ENCODE measurements at regions not wholly inside any gene's neighbourhood (a gene's known extent, or its start where the extent isn't known, plus 50 kb on each side); places are given as distances from the start of the nearest gene placed in this dataset.

DNA sequence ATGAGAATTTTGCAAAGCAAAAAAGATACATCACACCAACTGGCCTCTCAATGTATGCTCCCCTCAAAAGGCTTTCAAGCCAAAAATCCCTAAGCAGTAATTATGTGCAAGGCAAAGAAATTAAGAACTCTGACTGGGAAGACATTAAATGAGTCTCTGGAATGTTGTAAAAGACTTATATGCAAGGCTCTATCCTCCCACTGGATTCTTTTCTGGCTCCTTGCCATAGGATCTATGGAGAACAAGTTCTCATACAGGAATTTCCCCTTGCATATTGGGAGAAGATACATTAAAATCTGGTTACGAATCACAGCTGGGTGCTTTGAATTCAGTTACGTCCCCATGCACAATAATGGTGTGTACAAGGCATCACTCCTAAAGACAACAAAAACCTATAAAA, 73.4 kb upstream of the ATL2 start:
- no peak for DNase-seq (ENCODE audit: low spot score)

GRCh38 chr2:38448692-38449410, 71.8 kb upstream of the ATL2 start:
- no peak for DNase-seq (ENCODE audit: low spot score)

DNA sequence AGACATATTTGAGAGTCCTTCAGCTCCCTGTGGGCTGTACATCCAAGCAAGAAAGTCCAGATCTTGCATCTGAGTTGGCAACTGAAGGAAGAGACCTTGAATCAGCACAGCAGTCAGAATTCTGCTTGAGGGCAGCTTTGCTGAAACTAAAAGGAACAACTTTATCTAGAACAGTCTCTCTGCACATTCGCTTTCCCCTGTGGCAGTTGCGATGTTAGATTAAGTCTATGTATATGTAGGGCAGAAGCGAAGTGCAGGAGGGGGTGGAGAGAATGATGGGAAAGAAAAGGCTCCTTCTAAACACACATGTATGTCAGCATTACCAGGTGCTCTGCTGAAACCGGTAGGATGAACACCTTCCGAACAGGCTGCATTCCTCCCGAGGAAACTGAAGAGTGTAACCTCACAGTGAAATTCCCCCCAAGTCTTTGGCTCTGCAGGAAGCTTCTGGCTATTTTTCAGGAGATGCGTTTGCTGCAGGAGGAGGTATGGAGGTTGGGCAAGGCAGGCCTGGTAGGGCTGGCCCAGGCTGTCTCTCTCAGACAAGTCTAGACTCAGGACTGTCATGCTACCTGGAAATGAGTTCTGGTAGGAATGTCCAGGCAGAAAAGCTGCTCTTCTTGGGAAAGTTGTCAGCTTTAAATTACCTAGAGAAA, 70.0 kb upstream of the ATL2 start:
- no peak for DNase-seq (ENCODE audit: low spot score)

DNA sequence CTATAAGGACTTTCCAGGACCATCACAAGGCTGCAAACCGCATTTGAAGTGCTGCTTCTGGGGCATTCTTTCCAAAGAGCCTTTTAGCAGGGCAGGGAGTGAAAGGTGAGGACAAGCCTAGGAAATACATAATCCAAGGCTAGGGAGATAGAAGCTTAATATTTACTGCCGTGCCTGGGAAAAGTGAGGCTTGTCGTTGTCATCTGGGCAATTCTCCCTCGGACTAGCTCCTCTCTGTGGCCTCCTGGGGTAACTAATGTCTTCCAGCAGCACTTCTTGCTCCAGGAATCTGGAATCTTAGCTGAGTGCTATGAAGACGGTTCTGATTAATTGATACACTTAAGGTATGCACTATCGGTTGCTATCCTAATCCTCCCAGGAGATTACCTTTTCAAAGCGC, 69.3 kb upstream of the ATL2 start:
- DNase-seq (ENCODE audit: low spot score), result no peak

DNA sequence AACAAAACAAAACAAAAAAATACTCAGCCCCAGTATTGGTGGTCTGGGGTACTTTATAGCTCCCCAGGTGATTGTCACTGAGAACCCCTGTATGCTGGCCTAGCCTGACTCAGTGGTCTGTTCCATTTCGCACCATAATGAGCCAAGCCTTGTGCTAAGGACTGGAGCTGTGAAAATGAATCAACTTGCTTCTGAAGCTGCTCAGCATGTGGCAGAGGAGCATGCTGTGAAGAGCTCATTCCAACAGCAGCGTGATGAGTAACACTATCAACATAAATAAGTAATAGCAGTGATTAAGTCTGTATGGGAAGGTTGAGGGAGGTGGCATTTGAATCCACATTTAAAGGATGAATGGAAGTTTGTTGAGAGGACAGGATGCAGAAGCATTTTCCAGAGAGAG, 67.2 kb upstream of the ATL2 start:
- no peak for DNase-seq (ENCODE audit: low spot score)

DNA sequence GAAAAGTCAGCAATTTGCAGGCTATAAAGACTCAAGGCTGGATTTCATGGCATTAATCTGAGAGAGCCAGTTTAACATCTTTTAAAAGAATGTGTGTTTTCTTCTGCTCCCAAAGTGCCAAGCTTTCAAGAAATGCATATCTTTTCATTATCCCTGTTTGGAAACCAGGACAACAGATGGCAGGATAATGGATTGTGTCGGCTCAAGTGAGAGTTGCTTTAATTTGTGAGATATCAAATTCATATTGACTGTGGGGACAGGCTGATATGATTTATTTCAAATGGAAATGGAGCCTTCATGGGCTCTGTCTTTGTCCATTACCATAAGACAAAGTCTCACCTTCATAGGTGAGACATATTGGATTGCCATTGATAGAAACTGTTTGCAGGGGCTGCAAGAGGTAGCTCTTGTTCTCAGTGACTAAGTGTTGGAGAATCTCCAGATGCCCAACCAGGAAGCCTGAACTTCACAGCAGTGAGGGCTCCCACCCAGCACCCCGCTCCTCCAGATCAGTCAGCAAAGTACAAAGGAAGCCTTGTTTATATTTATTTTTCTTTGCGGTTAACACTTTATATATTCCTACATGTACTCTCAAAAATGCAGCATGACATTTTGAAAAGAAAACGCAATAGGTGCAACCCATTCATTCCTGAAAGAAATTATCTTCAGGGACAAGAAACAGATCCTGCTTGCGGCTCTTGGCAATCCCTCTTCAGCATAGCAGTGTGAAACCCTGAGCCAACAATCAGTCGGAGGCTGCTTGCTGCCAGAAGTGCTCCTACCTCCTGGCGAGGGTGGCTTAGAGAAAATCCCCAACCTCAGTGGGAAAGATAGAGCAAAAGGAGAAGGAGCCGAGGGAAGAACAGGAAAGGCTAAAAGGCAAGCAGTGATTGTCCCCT, 65.8 kb upstream of the ATL2 start:
- DNase-seq (ENCODE audit: low spot score), result no peak

DNA sequence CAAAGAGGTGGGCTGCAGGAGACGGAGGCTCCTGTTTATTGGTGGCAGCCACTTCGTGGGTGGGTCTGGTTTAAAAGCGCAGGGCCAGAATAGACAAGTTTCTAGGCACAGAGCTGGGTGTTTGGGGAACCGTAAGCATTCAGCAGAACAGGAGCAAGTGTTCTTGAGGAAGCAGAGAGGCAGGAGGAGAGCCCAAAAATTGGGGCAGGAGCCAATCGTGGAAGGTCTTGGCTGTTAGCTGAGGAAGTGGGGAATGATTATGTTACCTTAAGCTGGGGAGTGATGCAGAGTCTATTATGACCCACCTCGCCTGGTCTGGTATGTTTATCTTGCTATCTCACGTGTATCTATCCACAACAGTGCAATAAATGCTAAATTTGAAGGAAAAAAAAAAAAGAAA, 64.3 kb upstream of the ATL2 start:
- no peak for DNase-seq (ENCODE audit: low spot score)

DNA sequence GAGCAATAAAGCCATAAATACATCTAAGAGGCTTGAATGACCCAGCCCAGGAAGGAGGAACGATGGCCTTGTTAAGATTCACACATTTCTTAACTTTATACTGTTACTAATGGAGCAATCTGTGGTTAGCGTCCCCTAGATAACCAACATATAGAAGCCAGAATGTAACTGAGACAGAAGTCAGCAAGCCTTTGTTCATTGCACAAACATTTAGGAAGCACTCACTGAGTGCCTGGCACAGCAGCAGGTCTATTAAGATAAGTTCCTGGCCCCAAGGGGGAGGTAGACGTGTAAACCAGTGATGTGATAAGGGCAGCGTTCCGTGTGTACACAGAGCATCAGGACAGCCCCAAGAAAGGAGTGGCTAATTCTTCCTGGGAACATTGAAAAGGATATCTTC, 63.6 kb upstream of the ATL2 start:
- DNase-seq (ENCODE audit: low spot score), result no peak

DNA sequence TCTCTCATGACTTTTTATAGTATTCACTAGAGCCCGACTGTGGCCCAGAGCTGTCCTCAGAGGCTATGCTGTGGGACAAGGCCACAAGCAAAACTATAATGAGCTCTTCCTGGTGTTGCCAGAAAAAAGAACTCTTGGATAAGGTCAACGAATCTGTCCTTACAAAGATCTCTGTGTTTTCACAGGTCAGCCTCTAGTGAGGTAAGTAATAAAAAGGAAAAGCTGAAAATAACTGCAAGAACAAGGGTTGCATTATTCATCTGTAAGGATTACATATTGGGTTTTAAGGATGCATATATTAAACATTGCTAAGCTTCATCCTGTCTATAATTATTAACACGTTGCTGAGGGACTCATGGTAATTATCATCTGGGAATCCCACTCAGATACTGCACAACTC, 62.8 kb upstream of the ATL2 start:
- no peak for DNase-seq (ENCODE audit: low spot score)

DNA sequence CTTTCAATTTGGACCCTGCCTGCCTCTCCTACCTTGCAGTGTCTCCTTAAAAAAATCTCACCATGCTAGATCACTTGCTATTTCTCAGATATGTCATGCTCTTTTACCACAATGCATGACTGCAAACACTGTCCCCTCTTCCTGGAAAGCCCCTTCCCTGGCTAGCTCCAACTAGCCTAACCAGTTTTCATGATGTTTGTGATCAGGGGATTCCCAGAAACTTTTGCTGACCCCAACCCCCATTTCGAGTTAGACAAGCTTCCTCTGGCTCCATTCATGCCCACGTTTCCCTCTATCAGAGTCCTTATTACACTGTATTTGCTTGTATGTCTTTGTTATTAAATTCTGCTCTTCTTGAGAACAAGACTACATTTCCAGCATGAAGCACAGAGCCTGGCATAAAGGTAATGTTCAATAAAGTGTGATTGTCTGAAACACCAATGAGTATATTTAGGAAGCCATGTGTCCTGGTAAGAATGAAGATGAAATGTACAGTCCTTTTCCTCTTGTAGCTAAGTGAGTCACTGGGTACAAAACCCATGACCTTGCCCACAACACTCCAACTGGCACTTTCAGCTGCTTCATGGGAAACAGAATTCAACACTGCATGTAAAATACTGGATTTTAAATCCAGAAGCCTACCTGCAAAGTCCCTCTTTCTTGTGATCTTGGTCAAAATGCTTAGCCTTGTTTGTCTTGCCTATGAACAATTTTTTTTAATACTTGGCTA, 62.0 kb upstream of the ATL2 start:
- DNase-seq (ENCODE audit: low spot score), result no peak

DNA sequence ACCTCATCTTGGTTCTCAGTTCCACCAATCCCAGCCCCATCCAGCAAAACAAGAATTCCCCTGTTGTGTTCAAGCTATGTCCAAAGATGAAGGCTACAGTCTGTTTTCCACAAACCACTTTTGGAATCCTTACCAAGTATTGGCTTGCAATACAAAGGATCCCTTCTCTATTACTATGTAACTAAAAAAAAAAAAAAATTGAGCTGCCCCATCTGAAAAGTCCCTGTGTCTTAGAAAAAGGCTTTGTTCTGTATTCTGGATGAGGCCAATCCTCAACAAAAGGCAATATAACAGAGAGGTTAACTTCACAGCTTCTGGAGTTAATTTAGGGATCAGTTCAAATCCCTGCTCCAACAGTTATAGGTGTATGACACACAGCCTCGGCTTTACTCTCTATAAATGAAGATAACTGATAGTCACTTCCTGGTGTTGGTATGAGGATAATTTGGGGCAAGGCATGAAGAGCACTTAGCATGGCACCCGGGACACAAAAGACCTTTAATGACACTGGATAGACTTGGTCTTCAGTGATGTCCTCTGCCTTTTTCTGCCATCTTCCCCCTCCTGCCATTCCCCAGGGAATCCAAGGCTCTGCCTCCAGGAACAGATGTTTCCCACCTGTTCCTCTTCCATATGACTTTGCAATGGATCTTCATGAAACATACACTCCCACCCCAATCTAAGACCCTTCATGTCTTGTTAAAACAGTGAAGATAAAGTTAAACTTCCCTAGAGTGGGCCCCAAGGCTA, 61.2 kb upstream of the ATL2 start:
- no peak for DNase-seq (ENCODE audit: low spot score)

- DNase-seq (ENCODE audit: low spot score), result no peak
Observed at GRCh38 chr2:38436227-38436664, 59.2 kb upstream of the ATL2 start.

- DNase-seq (ENCODE audit: low spot score), result no peak
Observed at GRCh38 chr2:38435775-38436174, 58.7 kb upstream of the ATL2 start.

DNA sequence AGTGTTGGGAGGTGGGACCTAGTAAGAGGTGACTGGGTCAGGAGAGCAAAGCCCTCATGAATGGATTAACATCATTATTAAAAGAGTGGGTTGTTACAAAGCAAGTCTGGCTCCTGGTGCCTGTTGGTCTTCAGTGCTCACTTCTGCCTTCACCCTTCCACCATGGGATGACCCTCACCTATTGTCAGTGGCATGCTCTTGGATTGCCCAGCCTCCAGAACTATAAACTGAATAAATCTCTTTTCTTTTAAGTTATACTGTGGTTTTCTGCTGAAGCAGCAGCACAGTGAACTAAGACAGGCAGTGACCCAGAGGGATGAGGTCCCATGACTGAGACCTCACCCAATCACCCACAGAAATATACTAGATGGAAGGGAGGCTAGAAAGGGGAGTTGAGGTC, 57.5 kb upstream of the ATL2 start:
- no peak for DNase-seq (ENCODE audit: low spot score)

DNA sequence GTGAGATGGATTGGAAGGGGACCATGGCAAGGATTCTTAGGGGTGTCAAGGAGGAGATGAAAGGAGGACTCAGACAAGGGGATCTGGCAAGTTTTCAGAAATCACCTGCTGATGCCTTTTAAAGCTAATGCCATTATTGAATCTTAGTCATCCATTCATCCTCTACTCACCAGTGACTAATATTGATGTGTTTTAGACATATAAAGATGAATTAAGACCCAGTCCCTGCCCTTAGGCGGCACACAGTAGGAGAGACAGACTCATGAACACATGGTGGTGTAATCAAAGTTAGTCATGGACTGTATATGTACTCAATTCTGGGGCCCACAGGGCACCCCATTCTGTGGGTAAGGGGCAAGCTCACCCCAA, 56.5 kb upstream of the ATL2 start:
- DNase-seq (ENCODE audit: low spot score), result no peak

- DNase-seq (ENCODE audit: low spot score), result no peak
Observed at GRCh38 chr2:38432820-38433606, 55.9 kb upstream of the ATL2 start.

DNA sequence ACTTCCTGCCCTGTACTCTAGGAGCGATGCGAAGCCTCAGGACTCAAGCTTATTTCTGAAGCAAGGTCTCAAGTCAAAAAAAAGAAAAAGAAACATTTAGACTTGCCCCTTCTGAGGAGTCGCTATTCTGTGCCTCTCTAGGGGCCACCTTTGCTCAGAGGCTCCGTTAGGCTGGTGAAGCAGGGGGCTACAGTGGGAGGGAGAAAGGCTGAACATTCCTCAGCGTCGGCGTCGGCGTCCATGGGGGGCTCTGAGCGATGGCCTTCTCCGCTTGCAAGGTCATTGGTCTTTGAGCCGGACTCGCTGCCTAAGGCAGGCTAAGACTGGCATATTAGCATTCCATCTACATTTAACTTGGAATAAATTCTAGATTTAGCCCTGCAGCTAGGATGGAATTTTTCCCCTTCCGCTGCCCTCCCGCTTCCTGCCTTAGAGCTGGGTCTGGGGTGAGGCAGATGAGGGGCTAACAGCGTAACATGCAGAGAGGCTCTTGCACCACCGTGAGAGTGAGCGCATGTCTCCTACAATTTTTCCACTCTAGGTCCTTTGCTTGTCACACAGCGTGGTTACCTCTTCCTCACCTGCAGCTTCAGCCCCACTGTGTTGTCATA, 53.6 kb upstream of the ATL2 start:
- no peak for DNase-seq (ENCODE audit: low spot score)

GRCh38 chr2:38430196-38430595, 53.1 kb upstream of the ATL2 start:
- DNase-seq (ENCODE audit: low spot score), result no peak

DNA sequence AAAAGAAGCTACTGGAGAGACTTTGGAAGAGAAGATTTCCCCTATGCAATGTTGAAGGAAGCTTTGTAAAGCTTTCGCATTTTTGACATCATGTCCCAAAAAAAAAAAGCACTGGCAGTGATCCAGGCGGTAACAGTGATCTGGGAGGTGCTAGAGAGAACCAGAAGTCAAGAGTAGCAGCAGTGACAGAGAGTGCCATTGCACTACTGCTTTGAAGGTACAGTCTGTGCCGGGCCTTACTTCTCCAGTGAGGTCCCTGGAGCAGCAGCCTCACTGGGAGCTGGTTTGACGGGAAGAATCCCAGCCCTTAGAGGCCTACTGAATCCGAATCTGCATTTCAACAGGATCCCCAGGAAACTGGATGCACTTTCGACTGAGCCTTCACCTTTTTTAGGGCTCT, 50.9 kb upstream of the ATL2 start:
- no peak for DNase-seq (ENCODE audit: low spot score)

GRCh38 chr2:38427054-38427453, 50.0 kb upstream of the ATL2 start:
- no peak for DNase-seq (ENCODE audit: low spot score)
